ENCODE measurements at regions not wholly inside any gene's neighbourhood (a gene's known extent, or its start where the extent isn't known, plus 50 kb on each side); places are given as distances from the start of the nearest gene placed in this dataset.
"Not testable (repeated sequence)": the region's sequence is repeated elsewhere in the genome, so short reads cannot be mapped to it uniquely, and the experiment has no call there.

DNA sequence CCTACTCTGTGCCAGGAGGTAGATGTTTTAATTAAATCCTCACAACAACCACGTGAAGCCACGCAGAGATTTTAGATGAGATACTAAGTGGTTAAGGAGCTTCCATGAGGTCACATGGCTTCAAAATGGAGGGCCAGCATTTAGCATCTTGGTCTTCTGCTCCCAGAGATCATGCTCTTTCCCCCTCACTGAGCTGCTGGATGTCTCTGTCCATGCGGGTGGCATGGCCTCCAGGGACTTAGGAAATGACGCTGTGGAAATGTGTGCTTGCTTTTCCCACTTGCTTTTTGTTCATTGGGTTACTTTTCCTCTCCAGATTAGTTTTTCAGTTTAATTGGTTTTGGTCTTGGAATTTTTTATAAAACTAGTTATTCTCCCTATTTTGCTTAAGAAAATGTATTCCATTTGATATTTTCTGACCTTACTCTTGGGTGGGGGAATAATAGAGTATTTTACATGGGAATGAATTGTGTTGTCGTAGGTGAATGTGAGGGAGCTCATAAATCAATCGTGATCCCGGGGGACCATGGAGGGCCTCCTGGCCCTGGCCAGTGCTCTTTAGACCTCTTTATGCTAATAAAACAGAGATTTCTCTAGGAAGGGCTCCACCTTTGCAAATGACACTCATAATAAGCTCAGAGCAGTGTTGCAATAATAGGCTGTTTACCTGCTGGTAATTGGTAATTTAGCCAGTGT lies 376.0 kb upstream of the ONECUT1 start:
- H3K9ac ChIP-seq (ENCODE audit: low read length) = no peak overlapping the region
- H3K4me3 ChIP-seq (ENCODE audit: low read length) = no peak overlapping the region
- no peaks in the 10 kb centered on the region for H3K9me3 ChIP-seq (ENCODE audit: control insufficient read depth, low read length)
- no peaks in the 10 kb centered on the region for H3K36me3 ChIP-seq (ENCODE audit: control insufficient read depth, insufficient read depth, low read length, severe bottlenecking)
- no peaks in the 10 kb centered on the region for H3K27me3 ChIP-seq (replicated peaks; ENCODE audit: control insufficient read depth, insufficient read depth, low read length)
- no peaks in the 10 kb centered on the region for H3K4me1 ChIP-seq (ENCODE audit: control insufficient read depth, insufficient read depth, low read length)
- no peak for DNase-seq (ENCODE audit: low read depth)

DNA sequence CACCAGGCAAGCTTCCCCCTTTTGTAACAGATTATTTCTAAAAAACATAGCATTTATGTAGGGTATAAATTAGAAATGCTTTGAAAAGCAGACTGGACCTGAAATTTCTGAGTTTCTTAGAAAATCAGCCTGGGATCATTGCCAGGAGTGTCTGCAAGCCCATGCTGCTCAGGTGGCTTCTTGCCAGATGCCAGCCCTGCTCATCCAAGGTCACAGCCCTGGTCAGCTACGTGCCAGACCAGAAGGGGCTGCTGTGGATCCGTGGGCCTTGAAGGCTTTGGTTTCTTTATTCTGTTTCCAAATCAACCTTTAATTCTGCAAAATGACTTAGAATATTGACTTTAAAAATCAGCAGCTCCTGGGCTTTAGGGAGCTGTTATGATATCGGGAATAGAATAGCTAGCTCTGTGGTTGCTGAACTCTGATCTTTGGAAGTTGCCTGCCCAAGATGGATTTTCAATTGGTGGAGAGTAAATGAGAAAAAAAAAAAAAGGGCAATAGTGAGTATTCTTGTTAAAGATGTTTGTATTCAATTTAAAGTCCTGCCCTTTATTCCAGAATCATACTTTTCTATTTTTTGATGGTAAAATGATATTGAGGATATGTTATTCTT lies 370.1 kb upstream of the ONECUT1 start:
- no peak overlapping the region for H3K4me3 ChIP-seq (ENCODE audit: low read length)
- no peaks in the 10 kb centered on the region for H3K36me3 ChIP-seq (ENCODE audit: control insufficient read depth, insufficient read depth, low read length, severe bottlenecking)
- H3K9ac ChIP-seq (ENCODE audit: low read length) = no peak overlapping the region
- H3K27me3 ChIP-seq (replicated peaks; ENCODE audit: control insufficient read depth, insufficient read depth, low read length) = no peaks in the 10 kb centered on the region
- no peak for DNase-seq (ENCODE audit: low read depth)
- H3K9me3 ChIP-seq (ENCODE audit: control insufficient read depth, low read length) = peaks cover 3% of the 10 kb centered on the region
- H3K4me1 ChIP-seq (ENCODE audit: control insufficient read depth, insufficient read depth, low read length) = no peaks in the 10 kb centered on the region

DNA sequence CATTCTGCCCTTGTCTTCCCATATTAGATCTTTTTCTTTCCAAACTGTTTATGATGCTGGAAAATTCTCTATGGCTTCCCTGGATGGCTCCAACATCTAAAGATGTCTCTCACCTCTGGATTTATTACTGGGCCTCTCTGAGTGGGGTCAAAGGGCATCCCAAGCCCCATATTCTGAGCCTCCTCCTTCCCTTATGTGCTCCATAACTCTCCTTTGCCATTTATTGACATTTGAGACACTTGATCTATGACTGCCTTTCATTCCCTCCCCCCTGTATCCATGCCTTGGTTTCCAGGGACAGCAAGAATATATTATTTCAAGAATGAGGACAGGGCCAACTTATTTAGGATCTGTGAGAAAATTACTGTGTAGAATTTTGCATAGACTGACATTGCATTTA lies 369.3 kb upstream of the ONECUT1 start:
- Histone ChIP-seq H3K36me3 (ENCODE audit: control insufficient read depth, insufficient read depth, low read length, severe bottlenecking) (no peaks in the 10 kb centered on the region), H3K4me3 (ENCODE audit: low read length) (no peak overlapping the region), H3K9ac (ENCODE audit: low read length) (no peak overlapping the region), H3K4me1 (ENCODE audit: control insufficient read depth, insufficient read depth, low read length) (no peaks in the 10 kb centered on the region), H3K9me3 (ENCODE audit: control insufficient read depth, low read length) (peaks cover 3% of the 10 kb centered on the region), H3K27me3 (replicated peaks; ENCODE audit: control insufficient read depth, insufficient read depth, low read length) (no peaks in the 10 kb centered on the region)
- no peak for DNase-seq (ENCODE audit: low read depth)

DNA sequence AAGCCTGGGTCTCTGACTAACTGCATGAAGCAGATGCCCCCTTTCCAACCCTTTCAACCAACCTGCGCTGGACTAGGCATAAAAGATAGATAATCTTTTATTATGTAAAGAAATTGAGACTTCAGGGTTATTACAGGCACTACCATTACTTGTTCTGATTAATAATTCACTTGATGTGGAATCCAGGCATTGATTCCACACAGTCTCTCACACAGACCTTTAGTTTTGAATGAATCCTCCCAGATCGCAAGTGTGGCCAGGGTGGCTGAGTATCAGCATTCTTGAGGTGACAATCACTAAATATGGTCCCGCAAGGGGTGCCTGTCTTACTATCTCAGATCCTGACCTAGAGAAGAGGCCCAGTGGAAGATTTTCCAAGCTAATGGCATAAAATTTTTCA lies 368.9 kb upstream of the ONECUT1 start:
- DNase-seq (ENCODE audit: low read depth) = no peak
- no peaks in the 10 kb centered on the region for H3K27me3 ChIP-seq (replicated peaks; ENCODE audit: control insufficient read depth, insufficient read depth, low read length)
- no peaks in the 10 kb centered on the region for H3K36me3 ChIP-seq (ENCODE audit: control insufficient read depth, insufficient read depth, low read length, severe bottlenecking)
- H3K9me3 ChIP-seq (ENCODE audit: control insufficient read depth, low read length) = peaks cover 3% of the 10 kb centered on the region
- H3K9ac ChIP-seq (ENCODE audit: low read length) = no peak overlapping the region
- no peaks in the 10 kb centered on the region for H3K4me1 ChIP-seq (ENCODE audit: control insufficient read depth, insufficient read depth, low read length)
- no peak overlapping the region for H3K4me3 ChIP-seq (ENCODE audit: low read length)

DNA sequence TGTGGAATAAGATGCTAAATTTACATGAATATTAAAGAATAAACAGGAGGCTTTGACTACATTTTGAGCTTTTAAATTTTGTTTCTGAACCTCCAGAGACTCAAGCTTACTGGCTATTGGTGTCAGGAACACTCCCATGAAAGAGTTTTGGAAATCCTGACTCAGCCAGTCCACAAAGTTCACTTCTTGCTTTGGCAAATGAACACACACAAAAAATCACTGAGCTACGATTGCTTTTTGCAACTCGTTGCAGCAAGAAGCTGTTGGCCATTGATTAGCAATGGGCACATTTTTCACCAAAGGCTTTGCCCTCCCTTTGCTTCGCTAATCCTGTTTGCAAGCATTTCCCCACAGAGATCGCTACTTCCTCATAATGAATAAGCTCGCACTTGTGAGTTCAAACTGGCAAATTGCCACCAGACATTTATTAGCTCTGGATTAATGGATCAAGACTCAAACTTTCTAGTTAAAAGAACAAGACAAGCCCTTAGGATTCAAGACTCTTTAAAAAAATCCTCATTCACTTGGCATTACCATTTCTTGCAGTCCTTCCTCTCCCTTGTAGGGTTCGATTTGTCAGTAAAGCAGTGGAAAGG lies 343.2 kb upstream of the ONECUT1 start:
- Histone ChIP-seq H3K9me3 (ENCODE audit: control insufficient read depth, low read length) (no peaks in the 10 kb centered on the region), H3K4me1 (ENCODE audit: control insufficient read depth, insufficient read depth, low read length) (no peaks in the 10 kb centered on the region), H3K4me3 (ENCODE audit: low read length) (no peak overlapping the region), H3K36me3 (ENCODE audit: control insufficient read depth, insufficient read depth, low read length, severe bottlenecking) (no peaks in the 10 kb centered on the region), H3K27me3 (replicated peaks; ENCODE audit: control insufficient read depth, insufficient read depth, low read length) (no peaks in the 10 kb centered on the region), H3K9ac (ENCODE audit: low read length) (no peak overlapping the region)
- DNase-seq (ENCODE audit: low read depth) = no peak

DNA sequence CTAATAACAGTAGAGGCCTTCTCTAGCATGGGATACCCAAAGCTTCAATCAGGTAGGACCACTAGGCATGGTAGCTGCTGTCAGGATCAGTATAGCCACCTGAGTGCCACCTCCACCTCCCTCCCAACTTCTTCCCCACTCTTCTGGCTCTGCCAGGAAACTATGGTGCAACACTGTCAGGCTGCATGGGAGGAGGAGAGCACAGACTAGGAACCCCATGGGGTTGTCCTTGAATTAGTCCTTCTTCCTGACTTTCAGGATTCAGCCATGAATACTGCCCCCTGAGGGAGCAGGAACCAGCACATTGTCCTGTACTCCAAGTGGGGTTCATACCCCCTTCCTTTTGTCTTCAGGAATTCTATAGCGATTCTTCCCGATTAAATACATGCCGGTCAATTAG lies 340.8 kb upstream of the ONECUT1 start:
- no peaks in the 10 kb centered on the region for H3K36me3 ChIP-seq (ENCODE audit: control insufficient read depth, insufficient read depth, low read length, severe bottlenecking)
- DNase-seq (ENCODE audit: low read depth) = no peak

DNA sequence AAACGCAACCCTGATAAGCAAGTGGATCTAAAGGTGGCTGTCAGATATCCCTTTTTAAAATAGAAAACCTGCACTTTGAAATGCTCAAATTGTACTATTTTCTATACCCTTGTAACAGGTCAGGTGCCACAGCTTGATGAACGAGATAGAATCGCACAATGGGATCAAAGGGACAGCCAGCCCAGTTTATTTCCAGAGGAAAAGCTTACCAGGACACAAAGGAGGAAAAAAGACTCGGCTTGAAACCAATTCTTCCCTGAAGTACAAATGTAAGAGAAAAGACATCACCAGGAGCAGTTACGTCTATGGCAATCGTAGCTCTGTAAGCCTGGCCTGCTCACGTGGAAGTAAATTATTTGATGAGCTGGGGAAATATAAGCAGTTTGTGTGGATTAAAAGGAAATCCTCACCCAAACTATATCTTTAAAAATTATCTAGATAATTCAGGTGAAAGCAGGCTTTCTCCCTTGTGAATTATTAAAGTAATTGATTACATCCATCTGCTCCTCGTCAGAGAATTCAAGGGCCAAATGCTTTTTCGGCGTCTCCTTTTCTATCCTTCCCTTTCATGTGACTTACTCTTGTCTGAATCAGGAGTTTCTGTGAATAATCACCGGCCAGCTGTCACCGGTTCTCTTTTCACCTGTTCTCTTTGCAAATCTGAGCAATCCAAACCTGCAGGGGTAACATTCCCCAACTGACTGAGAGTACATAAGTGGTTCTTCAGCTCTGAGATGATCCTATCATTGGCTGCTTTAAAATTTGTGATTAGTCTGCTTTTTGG lies 339.2 kb upstream of the ONECUT1 start:
- DNase-seq (ENCODE audit: low read depth) = no peak
- Histone ChIP-seq H3K4me3 (ENCODE audit: low read length) (no peak overlapping the region), H3K27me3 (replicated peaks; ENCODE audit: control insufficient read depth, insufficient read depth, low read length) (no peaks in the 10 kb centered on the region), H3K4me1 (ENCODE audit: control insufficient read depth, insufficient read depth, low read length) (no peaks in the 10 kb centered on the region), H3K36me3 (ENCODE audit: control insufficient read depth, insufficient read depth, low read length, severe bottlenecking) (no peaks in the 10 kb centered on the region), H3K9me3 (ENCODE audit: control insufficient read depth, low read length) (no peaks in the 10 kb centered on the region), H3K9ac (ENCODE audit: low read length) (no peak overlapping the region)

More for the DNA sequence above, 340.8 kb upstream of the ONECUT1 start:
- Histone ChIP-seq H3K4me1 (ENCODE audit: control insufficient read depth, insufficient read depth, low read length) (no peaks in the 10 kb centered on the region), H3K9ac (ENCODE audit: low read length) (no peak overlapping the region), H3K4me3 (ENCODE audit: low read length) (no peak overlapping the region), H3K9me3 (ENCODE audit: control insufficient read depth, low read length) (no peaks in the 10 kb centered on the region), H3K27me3 (replicated peaks; ENCODE audit: control insufficient read depth, insufficient read depth, low read length) (no peaks in the 10 kb centered on the region)

DNA sequence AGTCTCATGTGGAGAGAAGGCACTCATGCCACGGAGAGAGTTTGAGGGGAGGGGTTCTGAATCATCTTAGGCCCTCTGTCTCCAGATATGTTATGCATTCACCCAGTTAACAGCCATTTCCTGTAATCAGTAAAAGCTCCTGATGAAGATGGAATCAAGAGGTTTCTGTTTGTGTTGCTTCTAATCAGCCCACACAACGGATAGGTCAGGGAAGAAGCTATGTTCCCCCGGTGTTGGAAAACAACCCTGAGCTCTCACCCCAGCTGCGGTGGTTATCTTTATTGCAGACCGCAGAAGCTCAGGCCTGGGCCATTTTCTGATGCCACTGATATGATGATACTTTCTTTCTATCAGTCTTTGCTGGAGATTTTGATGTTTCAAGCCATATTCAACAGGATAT lies 338.5 kb upstream of the ONECUT1 start:
- Histone ChIP-seq H3K4me1 (ENCODE audit: control insufficient read depth, insufficient read depth, low read length) (no peaks in the 10 kb centered on the region), H3K4me3 (ENCODE audit: low read length) (no peak overlapping the region), H3K9ac (ENCODE audit: low read length) (no peak overlapping the region), H3K9me3 (ENCODE audit: control insufficient read depth, low read length) (no peaks in the 10 kb centered on the region), H3K36me3 (ENCODE audit: control insufficient read depth, insufficient read depth, low read length, severe bottlenecking) (no peaks in the 10 kb centered on the region), H3K27me3 (replicated peaks; ENCODE audit: control insufficient read depth, insufficient read depth, low read length) (no peaks in the 10 kb centered on the region)
- DNase-seq (ENCODE audit: low read depth) = no peak

DNA sequence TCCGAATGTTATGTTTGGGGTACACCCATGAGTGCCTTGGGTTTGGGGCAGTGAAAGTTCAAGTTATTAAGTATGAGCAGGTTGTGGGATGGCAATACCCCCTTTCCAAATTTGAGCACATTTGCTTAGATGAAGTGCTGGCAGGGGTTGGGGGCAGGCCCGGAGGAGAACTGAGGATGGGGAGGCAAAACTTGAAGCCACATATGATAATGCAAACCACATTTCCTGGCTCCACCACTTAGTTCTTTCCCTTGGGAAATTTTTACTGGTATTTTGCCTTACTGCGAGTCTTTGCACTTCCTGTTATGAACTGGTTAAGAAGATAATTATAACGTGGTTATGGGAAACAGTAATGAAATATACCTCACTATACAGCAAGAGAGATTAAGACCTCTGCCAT lies 336.0 kb upstream of the ONECUT1 start:
- Histone ChIP-seq H3K9ac (ENCODE audit: low read length) (no peak overlapping the region), H3K27me3 (replicated peaks; ENCODE audit: control insufficient read depth, insufficient read depth, low read length) (no peaks in the 10 kb centered on the region), H3K36me3 (ENCODE audit: control insufficient read depth, insufficient read depth, low read length, severe bottlenecking) (no peaks in the 10 kb centered on the region), H3K9me3 (ENCODE audit: control insufficient read depth, low read length) (no peaks in the 10 kb centered on the region), H3K4me3 (ENCODE audit: low read length) (no peak overlapping the region), H3K4me1 (ENCODE audit: control insufficient read depth, insufficient read depth, low read length) (no peaks in the 10 kb centered on the region)
- no peak for DNase-seq (ENCODE audit: low read depth)

DNA sequence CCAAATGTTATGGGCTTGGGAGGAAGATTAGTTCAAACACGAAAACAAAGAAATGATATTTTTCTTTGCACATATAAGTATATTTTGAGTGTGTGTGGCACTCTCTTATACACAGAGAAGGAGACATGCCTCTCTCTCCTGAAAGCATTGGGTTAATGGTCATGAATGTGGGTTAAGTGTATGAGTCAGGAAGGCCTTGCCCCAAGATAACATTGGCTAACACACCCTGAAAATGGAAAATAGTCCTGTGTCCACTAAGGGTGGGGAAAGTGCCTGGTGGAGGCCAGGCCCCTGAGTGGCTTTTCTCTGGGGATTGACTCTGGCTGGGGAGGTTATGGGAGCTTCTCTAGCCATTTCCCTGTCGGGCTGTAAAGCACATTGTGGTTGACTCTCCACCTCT lies 332.7 kb upstream of the ONECUT1 start:
- Histone ChIP-seq H3K9me3 (ENCODE audit: control insufficient read depth, low read length) (no peaks in the 10 kb centered on the region), H3K4me3 (ENCODE audit: low read length) (no peak overlapping the region), H3K4me1 (ENCODE audit: control insufficient read depth, insufficient read depth, low read length) (no peaks in the 10 kb centered on the region), H3K36me3 (ENCODE audit: control insufficient read depth, insufficient read depth, low read length, severe bottlenecking) (no peaks in the 10 kb centered on the region), H3K9ac (ENCODE audit: low read length) (no peak overlapping the region), H3K27me3 (replicated peaks; ENCODE audit: control insufficient read depth, insufficient read depth, low read length) (no peaks in the 10 kb centered on the region)
- DNase-seq (ENCODE audit: low read depth) = no peak

DNA sequence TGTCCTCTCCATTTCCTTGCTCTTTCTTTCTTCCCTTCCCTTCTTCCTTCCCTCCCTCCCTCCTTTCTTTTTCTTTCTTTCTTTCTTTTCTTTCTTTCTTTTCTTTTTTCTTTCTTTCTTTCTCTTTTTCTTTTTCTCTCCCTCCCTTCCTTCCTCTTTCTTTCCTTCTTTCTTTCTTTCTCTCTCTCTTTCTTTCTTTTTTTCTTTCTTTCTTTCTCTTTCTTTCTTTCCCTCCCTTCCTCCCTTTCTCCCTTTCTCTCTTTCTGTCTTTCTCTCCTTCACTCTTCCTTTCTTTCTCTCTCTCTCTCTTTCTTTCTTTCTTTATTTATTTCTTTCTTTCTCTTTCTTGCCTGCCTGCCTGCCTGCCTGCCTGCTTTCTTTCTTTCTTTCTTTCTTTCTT lies 326.8 kb upstream of the ONECUT1 start:
- not testable (repeated sequence) for DNase-seq (ENCODE audit: low read depth); H3K4me1 ChIP-seq (ENCODE audit: control insufficient read depth, insufficient read depth, low read length); H3K27me3 ChIP-seq (replicated peaks; ENCODE audit: control insufficient read depth, insufficient read depth, low read length)

More for the DNA sequence above, 326.8 kb upstream of the ONECUT1 start:
- H3K9me3 ChIP-seq (ENCODE audit: control insufficient read depth, low read length); H3K4me3 ChIP-seq (ENCODE audit: low read length); H3K36me3 ChIP-seq (ENCODE audit: control insufficient read depth, insufficient read depth, low read length, severe bottlenecking); H3K9ac ChIP-seq (ENCODE audit: low read length): not testable (repeated sequence)

Measured in adipocyte (in vitro differentiated cells).